GM21526 (cell line): ENCODE measurements at regions not wholly inside any gene's neighbourhood (a gene's known extent, or its start where the extent isn't known, plus 50 kb on each side); places are given as distances from the start of the nearest gene placed in this dataset.

Experiments
- ATAC-seq: cut with Tn5 transposase; IDR thresholded peaks from one replicate; pipeline ENCODE4 v1.9.1; 2021; ENCODE audit warnings: moderate library complexity; ENCODE audit not compliant: unreplicated experiment, low FRiP score

DNA sequence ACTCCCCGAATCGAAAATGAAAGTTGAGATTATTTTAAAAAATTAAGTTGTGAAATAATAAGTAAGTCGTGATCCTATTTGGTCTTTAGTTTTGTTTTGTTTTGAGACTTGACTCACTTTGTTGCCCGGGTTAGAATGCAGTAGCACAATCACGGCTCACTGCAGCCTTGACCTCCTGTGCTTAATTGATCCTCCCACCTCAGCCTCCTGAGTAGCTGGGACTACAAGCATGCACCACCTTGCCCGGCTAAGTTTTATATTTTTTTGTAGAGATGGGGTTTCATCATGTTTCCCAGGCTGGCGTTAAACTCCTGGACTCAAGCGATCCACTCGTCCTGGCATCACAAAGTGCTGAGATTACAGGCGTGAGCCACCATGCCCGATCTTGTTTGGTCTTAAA is 326.2 kb downstream of the MYCN start:
- ATAC-seq = no peak

DNA sequence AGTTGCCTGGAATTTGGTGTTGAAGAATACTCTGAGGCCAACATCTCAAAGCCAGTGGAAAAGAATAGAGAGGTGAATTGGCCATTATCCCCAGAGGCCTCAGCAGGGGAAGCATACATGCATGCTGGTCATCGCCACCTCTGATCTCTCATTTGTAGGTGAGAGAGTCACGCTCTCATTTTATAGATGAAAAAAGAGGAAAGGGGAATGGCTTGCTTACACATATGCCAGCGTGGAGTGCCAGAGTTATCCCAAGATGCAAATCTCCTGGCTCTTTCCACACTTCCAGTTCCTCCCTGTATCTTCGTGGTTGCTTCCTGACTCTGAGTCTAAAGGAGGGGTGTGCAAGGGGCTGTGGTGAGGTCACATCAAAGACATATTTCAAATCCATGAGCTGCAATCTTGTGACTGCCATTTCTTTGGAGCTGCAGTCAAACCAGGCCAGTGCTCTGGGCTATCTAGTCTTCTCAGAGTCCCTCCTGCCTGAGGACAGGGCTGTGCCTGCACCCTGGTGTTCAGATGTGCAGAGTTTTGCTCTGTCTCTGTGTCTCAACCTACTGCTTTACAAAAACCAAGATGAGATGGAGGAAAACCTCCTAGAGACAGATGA is 324.7 kb downstream of the MYCN start:
- ATAC-seq = no peak

DNA sequence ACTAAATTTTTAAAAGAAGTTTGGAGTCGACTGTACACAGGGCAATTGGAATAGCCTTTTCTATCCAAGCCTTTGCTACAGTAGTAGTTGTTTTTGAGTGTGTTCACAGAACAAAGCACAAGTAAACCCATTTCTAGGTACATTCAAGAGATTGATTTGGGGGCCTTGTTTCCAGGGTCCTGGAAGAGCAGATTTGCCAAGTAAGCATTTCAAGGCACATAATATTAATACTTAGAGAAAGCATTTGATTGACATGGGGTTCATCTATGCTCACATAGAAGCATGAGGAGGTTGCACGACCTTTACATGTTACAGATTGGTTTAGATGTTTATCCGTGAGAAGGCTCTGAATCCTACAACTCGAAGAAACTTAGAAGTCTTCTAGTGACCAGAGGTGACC is 324.1 kb downstream of the MYCN start:
- ATAC-seq = no peak

DNA sequence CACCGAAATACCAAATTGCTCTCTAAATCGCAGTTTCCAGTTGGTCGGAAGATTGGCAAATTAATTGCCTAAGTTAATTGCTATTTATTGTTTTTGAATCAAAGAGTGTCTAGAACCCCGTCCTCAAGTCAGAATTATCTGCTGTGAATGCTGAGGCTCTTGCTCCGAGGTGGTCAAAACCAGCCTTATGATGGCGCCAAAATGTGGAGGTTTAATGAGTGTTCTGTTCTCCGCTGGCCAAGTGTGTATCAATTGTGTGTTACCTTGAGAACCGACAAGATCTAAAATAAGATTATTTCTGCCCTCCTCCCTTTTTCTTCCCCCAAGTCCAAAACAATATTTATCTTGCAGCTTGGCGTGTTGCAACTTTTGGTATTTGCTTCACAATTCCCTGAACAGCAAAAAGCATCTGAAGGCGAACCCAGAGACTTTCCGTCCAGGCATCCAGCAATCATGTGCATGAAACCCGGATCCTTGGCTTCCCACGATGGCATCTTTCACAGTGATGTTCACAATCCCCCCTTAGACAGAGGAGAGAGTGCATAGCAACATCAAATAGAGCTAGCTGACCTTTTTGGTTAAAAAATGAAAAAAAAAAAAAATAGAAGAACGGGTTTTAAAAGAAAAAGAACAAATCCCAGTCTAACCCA is 323.0 kb downstream of the MYCN start:
- ATAC-seq = no peak

DNA sequence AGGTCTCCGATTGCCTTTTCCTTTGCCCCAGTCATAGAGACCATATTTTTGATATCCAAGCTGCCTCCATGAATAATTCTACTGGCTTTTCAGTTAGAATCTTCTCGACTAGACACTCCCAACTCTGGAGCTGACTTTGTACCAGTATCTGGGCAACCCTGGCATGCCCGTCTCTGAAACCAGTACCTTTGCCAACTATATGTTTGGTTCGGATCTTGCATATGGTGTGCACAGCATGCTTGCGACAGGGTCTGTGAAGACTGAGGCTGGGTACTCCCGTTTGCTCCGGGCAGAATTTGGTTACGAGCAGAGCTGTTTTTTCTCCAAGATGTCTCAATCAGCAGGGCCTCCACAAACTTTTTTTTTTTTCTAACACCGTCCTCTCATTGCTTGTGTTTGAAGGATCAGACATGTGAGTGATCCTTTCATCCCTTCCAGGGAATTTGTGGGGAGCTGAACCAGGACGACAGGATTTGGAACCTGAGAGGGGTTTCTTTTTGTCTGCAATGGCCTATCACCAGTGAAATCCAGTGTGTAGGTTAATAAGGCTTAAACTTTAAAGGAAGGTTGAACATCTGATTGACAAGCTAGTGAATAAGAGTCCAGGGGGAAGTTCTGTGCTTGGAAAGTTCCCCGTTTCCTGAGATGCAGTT is 322.3 kb downstream of the MYCN start:
- no peak for ATAC-seq

DNA sequence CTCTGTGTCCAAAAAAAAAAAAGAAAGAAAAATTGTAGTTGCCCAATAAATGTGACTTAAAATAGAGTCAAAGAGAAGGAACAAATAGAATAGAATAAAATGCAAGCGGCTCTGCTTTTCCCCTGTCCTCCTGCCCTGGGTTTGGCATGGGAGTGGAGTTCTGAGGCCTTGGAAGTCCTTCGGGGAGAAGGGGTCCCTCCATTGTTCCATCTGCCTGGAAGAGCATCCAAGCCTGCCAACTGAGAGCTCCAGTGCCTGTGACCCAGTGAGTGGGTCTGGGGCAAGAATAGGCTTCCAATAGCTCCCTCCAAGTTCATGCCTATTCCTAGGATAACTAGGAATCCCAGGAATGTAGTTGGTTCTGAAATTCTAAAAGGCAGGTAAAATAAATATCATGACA is 321.4 kb downstream of the MYCN start:
- no peak for ATAC-seq

DNA sequence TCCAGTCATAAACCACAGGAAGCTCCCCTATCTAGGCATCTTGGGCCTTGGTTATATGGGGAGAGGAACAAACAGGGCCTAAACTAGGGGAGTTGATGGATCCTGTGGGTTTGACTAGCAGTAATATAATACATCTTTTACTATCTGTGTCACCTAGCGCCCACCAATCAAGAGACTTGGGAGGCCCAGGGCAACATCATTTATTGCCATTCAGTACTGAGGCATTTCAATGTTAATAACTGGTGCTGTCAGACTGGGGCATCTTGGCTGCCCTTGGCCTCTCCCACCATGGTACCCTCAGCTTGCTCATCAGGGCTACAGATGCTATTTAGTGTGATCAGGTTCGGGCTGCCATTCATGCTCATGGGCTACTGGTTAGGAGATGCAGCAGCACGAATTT is 320.7 kb downstream of the MYCN start:
- no peak for ATAC-seq

DNA sequence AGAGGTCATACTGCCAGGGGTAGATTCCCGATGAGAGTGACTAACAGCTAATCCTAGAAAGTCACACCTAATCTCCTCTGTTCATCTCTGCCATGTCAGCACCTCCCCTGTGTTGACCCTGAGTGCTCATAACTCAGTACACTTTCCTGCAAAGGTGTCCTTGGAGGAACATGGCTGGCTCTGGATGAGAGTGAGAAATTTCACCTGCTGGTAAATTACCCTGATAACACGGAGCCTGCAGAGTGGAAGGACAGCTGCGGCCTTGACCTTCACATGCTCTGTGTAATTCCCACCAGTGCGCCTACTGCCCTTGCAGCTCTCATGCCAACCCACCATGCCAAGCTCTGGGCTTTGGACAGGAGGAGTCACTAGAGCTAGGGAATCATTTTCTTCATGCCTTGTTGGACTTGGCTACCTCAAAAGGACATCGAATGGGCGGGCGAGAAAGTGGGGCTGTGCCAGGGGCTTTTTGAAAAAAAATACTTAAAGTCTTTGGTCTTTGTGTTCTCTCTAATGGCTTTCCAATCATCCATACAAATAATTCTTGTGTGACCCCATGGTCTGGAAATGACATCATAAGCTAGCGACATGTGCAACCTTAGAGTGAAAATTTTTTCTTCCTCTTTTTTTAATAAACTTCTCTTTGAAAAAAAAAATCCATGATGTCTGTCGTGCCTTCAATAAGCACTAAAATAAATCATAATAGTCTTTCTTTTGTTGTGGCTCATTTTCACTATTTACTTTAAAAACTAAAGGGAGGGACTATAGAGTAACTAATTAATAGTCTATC is 319.9 kb downstream of the MYCN start:
- no peak for ATAC-seq

DNA sequence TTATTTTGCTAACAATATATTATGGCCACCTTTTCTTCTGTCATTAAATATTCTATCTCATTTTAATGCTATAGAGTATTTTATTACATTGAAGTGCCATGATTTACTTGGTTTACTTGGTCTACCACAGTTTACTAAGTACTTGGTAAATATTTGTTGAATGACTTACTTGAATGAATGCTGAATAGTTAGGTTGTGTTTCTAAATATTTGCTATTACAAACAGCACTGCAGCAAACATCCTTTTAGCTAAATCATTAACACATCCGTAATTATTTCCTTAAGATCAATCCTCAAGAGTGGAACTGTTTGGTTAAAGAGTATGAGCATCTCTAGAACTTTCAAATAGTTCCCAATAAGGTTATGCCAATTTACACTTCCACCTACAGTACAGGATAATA is 318.7 kb downstream of the MYCN start:
- no peak for ATAC-seq

DNA sequence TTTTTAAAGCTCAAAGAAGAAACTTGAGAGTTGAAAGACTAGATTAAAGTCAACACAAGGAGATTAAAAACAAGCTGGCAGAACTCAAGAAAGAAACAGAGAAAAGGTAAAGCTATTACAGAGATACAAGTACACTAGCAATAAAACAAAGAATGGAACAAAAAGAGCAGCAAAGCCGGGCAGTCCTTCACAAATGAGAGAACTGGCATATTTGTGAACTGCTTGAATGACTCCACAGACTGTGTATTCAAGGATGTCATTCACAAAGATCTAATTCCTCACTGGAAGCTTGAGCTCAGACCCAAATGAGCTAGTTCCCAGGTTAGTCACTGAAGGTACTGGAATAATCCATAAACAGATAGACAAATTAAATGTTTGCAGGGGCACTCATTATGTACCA is 318.0 kb downstream of the MYCN start:
- ATAC-seq = no peak

DNA sequence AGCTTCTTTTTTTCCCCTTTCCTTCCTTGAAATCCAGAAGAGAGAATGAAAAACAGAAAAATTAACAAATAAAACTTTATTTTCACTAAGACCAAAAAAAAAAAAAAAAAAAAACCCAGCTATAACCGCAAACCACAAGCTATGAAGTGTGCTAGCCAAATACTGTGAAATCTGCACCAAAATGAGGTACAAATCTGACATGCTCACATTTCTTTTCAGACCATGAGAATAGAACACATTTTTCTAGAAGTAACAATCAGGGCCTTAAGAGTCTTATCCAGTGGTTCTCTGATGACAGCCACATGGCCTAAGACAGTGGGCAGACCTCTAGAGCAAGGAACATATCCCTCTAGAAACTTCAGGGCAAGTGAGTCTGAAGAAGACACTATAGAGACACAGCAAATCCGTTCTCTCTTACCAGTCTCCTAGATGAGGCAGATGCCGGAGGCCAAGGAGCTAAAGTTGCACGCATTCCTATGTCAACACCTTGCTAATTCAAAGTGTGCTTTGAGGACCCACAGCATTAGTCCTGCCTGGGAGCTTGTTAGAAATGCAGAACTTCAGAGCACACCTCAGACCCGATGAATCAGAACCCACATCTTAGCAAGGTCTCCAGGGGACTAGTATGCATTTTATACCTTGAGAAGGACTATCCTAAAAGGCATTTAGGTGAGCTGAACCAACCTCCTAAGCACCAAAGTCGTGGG is 317.1 kb downstream of the MYCN start:
- ATAC-seq = no peak

DNA sequence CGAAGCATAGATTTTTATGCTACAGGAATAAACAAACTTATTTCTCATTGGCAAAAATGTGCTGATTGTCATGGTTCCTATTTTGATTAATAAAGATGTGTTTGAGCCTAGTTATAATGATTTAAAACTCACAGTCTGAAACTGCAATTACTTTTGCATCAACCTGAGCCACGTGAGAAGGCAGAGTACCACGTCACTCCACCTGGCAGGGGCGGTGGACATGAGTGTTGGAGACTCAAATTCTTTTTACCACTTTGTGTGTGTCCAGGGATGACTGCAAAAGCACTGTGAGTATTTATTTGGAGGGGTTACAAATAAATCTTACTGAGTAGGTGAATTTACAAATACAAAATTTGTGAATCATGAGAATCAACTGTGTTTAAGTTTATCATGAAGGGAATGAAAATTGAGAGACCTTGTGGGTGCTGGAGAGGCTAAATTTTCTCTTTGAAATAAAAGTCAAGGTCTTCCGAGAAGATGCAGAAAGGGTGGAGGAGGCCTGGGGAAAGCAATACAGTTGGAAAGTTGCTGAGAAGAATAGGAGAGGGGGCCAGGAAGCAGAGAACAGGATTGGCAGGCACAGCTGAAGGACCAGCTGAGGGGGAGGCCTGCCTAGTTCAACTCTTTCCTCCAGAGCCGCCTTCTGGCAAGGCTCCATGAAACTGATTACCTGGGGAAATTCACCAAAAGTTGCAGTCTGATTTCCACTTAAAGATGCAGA is 316.4 kb downstream of the MYCN start:
- ATAC-seq = no peak

DNA sequence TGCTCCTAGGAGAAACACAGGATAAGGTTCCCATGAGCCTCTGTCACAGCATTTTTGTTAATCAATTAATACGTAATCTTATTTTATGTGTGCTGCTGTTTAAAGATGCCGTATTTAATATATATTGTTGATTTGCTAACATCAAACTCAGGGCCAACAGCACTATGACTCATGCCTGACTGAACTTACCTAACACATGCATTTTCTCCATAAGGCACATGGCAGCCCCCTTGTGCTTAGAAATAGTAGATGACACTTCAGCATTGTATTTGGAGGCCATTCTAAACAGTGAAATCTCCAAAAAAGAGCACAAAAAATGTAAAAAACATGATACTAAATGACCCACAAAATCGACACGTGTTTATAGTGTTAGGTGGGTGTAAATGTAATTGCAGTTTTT is 314.8 kb downstream of the MYCN start:
- ATAC-seq = no peak

DNA sequence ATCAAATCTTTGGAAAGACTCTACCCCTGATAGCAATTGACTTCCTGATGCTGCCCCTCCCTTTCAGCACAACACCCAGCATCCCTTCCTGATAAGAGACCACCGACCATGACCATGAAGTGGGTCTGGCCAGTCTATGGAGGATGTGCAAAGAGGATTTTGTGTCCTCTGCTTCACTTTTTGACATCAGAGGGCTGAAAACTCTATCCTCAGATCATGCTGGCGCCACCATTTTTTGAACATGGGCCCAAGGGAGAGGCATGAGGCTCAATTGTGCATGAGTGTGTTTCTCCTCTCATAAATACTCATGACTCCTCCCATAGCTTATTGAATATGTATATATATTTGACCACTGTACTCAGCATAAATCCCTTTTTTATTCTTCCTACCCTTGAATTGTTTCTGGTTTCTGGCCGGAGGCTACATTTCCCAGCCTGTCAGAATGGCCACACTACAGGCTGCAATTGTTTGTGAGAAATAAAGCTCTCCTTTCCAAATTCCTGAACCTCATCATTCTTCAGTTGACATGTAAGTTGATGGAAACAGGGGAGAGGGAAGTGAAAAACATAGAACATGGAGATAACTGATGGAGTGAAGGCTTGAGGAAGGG is 314.1 kb downstream of the MYCN start:
- ATAC-seq = no peak

DNA sequence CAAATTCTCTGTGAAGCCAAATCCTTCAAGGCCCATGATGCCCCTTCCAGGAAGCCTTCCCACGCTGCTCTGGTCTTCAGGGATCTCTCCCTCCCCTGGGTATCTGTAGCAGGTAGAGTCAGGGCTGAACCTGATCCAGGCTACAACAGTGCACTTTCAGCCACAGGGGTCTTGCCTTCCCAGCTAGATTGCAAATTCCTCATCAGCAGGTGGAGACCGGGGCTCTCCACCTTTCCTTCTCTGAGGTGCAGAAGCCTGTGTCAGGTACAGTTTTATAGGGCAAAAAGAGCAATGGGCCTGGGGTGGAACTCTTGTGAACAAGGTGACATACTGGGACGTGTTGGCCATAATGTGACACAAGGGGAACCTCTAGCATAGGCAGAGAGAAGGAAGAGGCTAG is 312.9 kb downstream of the MYCN start:
- no peak for ATAC-seq

DNA sequence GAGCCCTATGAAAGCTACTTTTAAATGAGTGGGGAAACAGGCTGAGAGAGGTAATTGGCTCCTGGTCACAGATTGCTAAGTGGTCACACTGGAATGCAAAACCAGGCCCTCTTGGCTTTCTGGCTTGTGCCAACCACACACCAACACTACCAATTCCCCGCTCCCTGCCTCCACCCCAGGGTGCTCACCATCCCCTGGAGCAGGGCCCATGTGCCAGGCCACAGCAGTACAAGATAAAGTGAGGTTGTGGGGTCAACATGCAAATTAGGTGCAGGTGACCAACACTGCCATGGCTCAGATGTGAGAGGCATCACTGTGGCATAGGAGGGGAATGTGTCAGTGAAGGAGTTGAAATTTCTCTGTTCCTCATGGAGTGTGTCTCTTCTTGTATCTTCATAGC is 312.5 kb downstream of the MYCN start:
- no peak for ATAC-seq

DNA sequence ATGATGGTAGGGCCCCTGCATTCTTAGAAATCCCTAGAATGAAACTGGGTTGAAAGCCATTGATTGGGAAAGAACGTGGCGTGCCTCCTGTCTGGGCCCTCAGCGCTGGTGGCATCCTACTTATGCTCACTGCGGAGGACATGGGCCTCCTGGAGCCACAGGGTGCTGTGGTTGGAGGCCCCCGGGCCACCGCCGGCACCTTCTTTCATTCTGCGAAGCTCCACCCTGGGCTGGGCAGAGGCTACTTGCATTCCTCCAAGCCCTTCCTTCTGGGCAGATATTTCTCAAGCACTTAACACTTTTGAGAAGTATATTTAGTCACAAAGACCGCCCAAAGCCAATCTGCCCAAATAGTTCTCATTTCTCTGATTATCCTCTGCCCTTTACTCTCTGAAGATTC is 311.9 kb downstream of the MYCN start:
- ATAC-seq = no peak

DNA sequence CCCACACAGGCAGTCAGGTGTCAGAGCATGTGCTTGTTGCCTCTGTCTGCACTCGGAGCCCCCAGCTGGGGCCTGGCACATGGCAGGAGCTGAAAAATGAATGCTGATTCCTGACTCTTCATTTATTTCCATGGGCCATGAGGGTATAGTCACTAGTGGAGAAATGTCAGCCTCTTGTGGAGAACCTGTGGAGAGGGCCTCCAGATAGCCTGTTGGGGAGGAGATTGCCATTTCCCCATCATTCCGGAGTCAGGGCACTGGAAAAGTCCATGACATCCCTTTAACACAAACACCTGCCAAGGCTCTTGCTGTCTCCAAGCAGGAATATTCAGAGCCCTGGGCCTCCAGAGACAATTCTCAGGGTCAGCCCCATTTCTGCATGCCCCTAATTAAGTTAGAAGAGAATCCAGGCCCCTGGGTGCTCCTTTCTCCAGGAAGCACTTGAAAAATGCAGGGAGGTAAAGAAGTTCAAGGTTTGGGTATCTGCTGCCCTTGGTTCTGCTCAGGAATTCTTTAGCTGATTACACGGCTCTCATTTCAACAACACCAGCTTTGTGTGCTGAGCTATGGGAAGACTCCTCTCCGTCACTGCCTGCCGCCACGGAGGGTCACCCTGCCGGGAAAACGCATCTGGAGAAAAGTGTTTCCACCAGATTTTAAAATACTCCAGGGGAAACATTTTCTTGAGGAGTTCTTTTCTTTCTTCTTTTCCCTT is 311.3 kb downstream of the MYCN start:
- no peak for ATAC-seq

DNA sequence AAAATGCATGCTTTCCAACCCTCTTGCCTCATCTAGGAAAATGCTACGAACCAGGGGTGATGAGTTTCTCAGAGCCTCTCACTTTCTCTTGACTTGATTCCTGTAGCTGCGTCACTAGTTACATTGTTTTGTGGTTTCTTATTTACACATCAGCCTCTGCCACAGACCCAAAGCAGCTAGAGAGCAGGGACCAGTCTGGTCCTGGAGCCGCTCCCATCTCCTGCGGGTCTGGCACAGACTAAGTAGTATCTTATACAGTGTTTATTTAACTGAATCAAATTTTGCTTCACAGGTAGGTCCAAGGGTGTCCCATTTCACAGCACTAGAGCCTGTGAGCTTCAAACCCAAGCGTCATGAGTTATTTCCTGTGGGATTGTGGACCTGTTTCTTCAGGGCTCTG is 310.5 kb downstream of the MYCN start:
- ATAC-seq = no peak
